ENCODE measurements at regions not wholly inside any gene's neighbourhood (a gene's known extent, or its start where the extent isn't known, plus 50 kb on each side); places are given as distances from the start of the nearest gene placed in this dataset.

DNA sequence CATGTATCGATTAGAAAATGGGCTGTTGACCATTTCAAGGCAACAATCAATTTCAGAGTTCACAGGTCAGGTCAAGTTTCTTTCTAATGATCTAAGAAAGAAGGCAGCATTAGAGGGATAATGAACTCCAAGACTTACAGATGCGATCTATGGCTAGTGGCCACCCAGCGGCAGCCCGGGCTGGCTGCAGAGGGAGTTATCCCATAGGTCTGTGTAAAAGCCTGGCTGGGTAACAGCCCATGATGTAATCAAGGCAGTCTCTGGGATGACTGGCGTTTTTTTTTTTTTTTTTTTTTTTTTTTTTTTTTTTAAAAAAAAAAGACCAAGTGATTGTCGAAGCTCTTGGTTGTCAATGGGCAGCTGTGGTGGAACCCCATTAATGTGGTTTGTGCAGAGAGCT is 171.1 kb upstream of the SKOR2 start:
- DNase-seq (ENCODE audit: insufficient read length, low spot score) (no peak), FAIRE-seq (no peak)

- DNase-seq (ENCODE audit: insufficient read length, low spot score) (no peak), FAIRE-seq (no peak)
Measured at GRCh38 chr18:47420130-47420529, 168.7 kb upstream of the SKOR2 start.

DNA sequence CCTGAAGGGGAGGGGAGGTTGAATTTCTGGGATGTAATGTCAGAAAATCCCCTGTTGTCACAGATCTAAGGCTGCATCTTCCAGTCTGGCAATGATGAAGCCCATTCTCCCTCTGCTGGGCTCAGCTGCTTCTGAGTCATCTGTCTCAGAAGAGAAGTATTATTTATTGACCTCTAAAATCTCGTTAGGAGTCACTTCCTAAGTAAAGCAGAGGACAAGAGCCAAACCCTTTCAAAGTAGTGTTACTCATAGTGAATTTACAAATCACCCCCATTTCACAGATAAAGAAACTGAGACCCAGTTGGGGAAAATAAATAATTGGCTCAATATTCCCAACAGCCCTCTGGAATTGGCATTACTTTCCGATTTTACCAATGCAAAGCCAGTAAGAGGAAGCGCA is 167.3 kb upstream of the SKOR2 start:
- DNase-seq (ENCODE audit: insufficient read length, low spot score) = no peak
- no peak for FAIRE-seq

- DNase-seq (ENCODE audit: insufficient read length, low spot score) = no peak
- FAIRE-seq = no peak
Measured at GRCh38 chr18:47417807-47418206, 166.3 kb upstream of the SKOR2 start.

DNA sequence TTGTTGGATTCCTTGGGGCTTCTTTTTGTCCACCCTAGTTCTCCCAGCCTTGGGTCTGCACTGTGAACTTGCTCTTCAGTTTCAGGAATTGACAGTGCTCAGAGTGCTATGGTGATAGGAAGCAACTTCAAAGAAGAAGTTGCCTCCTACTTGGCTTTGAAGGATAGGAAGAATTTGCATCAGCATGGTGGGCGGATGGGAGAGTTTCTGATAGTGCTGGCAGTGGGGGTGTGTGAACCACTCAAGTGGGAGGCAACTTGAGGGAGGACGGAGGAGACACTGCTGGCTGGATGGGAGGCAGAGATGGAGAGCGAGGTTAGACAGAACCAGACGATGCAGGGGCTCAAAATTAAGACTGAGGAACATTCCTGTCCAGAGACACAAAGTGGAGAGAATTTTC is 164.4 kb upstream of the SKOR2 start:
- no peak for FAIRE-seq
- no peak for DNase-seq (ENCODE audit: insufficient read length, low spot score)

- DNase-seq (ENCODE audit: insufficient read length, low spot score) (no peak), FAIRE-seq (no peak)
Measured at GRCh38 chr18:47413327-47413726, 161.9 kb upstream of the SKOR2 start.

- DNase-seq (ENCODE audit: insufficient read length, low spot score) = no peak
- FAIRE-seq = no peak
Measured at GRCh38 chr18:47412924-47413323, 161.5 kb upstream of the SKOR2 start.

- FAIRE-seq (no peak), DNase-seq (ENCODE audit: insufficient read length, low spot score) (no peak)
Measured at GRCh38 chr18:47411159-47411558, 159.7 kb upstream of the SKOR2 start.

DNA sequence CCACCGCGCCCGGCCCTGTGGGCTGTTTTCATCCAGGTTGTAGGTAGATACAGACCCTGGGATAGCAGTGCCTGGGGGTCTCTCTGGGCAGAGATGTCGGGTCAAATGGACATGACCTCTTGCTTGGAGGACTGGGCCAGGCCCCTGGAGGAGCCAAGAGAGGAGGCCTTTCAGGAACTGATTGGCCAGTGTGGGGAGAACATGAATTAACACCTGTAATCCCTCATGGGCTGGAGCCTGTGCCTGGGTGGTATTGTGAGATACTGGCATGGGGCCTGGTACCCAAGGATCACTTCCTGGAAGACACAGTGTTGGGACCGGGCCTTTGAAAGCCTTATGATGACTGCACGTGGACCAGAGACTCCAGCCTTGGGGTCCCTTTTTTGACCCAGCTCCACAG is 158.7 kb upstream of the SKOR2 start:
- DNase-seq (ENCODE audit: insufficient read length, low spot score) = no peak
- FAIRE-seq = no peak

GRCh38 chr18:47409519-47409918 is 158.1 kb upstream of the SKOR2 start:
- FAIRE-seq (no peak), DNase-seq (ENCODE audit: insufficient read length, low spot score) (no peak)

- DNase-seq (ENCODE audit: insufficient read length, low spot score) = no peak
- FAIRE-seq = no peak
Measured at GRCh38 chr18:47407736-47408135, 156.3 kb upstream of the SKOR2 start.

DNA sequence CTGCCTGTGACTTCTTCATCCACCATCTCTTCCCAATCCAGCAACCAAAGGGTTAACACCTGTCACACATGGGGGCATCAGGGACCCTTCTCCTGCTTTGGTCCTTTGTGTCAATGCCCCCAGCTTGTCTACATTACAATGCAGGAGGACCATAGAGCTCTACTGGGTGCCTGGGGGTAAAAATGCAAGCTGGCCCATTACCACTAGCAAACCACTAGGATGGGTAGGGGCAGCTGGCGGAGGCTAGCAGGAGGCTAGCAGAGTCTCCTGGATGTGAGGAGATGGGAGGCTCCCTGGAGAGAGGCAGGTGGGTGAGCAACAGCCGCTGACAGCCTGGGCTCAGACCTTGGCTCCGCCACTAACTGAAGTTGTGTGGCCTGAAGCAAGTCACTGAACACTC is 153.4 kb upstream of the SKOR2 start:
- FAIRE-seq = no peak
- DNase-seq (ENCODE audit: insufficient read length, low spot score) = no peak

GRCh38 chr18:47403949-47404348 is 152.5 kb upstream of the SKOR2 start:
- DNase-seq (ENCODE audit: insufficient read length, low spot score) (no peak), FAIRE-seq (no peak)

GRCh38 chr18:47403317-47403716 is 151.9 kb upstream of the SKOR2 start:
- FAIRE-seq (no peak), DNase-seq (ENCODE audit: insufficient read length, low spot score) (no peak)

GRCh38 chr18:47399475-47399874 is 148.0 kb upstream of the SKOR2 start:
- FAIRE-seq (no peak), DNase-seq (ENCODE audit: insufficient read length, low spot score) (no peak)

DNA sequence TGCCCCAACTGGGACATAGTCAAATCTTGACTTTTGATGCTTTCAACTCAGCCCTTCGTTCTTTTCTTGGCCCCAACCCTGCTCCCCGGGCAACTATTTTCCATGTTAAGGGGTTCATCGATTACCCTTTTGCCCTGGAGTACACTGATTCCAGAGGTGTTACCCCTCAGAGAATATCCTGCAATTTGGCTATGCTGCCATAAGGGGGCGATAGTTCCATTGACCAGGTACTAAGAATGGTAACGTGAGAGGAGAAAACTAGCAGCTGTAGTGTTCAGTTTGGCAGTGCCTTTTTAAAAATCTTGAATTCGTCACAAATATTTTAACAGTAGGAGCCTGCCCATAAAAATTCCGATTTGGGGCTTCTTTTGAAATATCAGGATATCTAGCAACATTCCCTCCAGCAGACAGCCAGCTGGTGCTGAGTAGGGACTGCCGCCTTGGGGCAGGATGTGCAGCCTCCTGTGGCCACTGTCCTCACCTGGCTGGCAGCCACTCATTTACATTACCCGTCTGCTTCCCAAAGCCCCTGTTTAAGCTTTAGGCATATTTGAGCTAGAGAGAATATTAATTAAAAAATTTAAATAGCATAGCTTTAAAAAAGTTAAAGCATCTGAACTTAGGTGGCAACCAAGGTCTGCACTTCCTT is 146.3 kb upstream of the SKOR2 start:
- FAIRE-seq (no peak), DNase-seq (ENCODE audit: insufficient read length, low spot score) (no peak)

GRCh38 chr18:47391665-47392064 is 140.2 kb upstream of the SKOR2 start:
- FAIRE-seq = no peak
- DNase-seq (ENCODE audit: insufficient read length, low spot score) = no peak

GRCh38 chr18:47390410-47391024 is 139.1 kb upstream of the SKOR2 start:
- DNase-seq (ENCODE audit: insufficient read length, low spot score) = no peak
- FAIRE-seq = no peak

DNA sequence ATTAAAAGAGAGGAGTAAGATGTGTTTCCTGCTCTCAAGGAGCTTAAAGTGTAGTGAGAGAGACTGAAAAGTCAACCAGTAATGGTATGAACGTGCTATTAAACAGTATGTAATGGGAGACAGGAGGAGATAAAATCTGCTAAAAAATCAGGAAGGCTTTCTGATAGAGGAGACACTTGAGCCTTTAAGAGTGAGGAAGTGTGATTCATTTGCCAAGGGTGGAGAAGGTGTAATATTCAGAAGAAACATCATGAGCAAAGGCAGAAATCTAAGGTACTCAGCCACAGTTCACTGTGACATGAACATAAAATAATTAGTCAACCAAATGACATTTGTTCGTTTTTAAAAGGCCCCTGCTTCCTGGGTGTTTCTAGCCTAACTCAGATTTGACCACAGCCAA is 137.8 kb upstream of the SKOR2 start:
- DNase-seq (ENCODE audit: insufficient read length, low spot score) (no peak), FAIRE-seq (no peak)

DNA sequence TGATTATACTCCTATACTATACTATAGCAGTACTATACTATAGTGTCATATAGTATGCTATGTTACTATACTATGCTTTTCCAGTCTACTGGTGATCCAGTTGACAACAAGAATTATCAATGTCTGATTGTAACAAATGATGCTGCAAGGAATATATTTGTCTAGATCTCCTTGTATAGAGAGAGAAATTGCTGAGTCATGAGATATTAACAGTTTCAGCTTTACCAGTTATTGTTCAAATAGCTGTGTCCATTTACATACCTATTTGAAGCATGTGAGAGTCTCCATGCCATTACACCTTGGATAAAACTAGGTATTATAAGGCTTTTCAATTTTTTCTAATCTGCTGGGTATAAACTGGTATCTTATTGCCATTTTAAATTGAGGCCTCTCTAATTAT is 136.4 kb upstream of the SKOR2 start:
- no peak for FAIRE-seq

DNA sequence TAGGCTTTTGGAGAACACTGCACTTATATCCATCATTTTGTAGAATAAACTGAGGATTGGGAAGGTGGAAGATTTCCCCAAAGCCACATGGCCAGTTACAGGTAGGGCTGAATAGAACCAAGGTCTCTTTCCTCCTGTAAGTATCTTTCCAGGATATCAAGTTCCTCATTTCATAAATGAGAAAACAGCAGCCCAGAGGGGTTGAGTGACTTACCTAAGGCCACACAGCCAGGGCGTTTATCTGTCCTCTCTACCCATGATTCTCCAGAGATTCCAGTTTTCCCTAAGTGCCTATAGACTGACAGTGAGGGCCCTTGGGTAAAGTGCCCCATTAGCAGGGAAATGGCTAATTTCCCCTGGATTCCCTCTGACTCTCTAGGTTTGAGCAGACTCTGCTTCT is 132.3 kb upstream of the SKOR2 start:
- no peak for FAIRE-seq
- no peak for DNase-seq (ENCODE audit: insufficient read length, low spot score)

More for the DNA sequence above, 136.4 kb upstream of the SKOR2 start:
- DNase-seq (ENCODE audit: insufficient read length, low spot score) = no peak

DNA sequence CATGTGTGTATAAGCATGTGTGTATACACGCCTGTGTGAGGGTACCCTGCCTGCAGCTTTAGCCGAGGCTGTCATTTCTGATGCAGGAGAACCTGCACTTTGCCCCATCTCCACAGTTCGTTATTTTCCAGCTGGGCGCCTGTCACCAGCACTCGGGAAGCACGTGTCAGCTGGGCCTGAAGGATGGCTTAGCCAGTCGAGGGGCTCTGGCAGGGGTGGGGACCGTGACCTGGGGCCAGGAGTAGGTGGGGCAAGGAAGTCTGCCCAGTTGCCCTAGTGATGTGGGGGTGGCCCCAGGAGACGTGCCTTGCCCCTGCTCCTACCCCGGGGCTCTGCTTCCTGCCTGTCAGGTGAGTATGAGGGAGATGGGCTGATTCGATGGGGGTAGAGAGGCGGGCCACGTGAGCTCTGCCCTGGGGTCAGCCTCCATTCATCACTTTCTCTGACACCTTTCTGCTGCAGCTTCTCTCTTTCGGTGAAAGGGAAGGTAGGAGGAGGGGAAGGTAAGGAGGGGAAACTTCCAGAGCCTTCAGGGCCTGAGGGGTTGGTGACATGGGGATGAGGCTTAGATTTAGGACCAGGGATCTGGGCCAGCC is 130.6 kb upstream of the SKOR2 start:
- FAIRE-seq (no peak), DNase-seq (ENCODE audit: insufficient read length, low spot score) (no peak)
